Activated naive CD4-positive, alpha-beta T cell (primary cell): ENCODE measurements at regions not wholly inside any gene's neighbourhood (a gene's known extent, or its start where the extent isn't known, plus 50 kb on each side); places are given as distances from the start of the nearest gene placed in this dataset.

ENCODE experiments used
- DNase-seq, 4 experiments: peaks; one replicate each; lab custom pipeline; 2025; lab: John Stamatoyannopoulos, UW

GRCh38 chr9:135308821-135309762 lies 170.5 kb upstream of the PPP1R26 start:
- DNase-seq: no peak

- no peak for DNase-seq
These were observed 169.8 kb upstream of the PPP1R26 start for GRCh38 chr9:135309763-135310125.

- DNase-seq: no peak
These were observed 169.4 kb upstream of the PPP1R26 start for GRCh38 chr9:135310134-135310533.

GRCh38 chr9:135315572-135315971 lies 164.0 kb upstream of the PPP1R26 start:
- DNase-seq: no peak

DNA sequence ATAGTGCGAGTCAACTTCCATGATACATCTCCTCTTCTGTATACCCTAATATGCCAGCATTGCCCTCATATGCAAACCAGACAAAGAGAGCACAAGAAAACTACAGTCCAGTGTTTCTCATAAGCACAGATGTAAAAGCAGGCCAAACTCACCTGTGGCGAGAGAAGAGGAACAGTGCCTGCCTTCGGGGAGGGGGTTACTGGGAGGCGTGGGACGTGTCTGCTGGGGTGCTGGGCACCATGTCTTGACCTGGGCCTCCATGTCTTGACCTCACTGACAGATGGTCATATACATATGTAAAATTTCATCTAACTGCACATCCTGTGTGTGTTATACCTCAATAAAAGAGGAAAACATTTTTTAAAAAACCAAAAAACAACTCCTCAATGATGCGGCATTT lies 159.3 kb upstream of the PPP1R26 start:
- no peak for DNase-seq

DNA sequence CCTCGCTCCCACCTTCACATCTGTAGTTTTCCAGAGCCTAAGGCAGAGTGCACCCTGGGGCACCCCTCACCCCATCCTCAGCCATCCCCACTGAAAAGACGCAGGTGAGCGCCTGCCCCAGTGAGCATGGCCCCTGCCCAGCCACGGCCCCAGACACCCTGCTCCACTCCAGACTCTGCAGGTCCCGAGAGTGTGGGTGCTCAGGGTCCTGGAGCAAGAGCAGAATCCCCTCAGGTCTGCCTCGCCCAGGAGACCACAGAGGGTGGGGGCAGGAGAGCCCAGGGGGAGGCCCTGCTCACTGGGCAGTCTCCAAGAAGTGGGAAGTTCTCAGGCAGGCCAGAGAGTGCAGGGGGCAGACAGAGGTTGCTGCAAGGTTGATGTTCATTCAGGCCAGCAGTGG lies 158.6 kb upstream of the PPP1R26 start:
- DNase-seq: no peak

- DNase-seq: no peak
These were observed 158.0 kb upstream of the PPP1R26 start for GRCh38 chr9:135321580-135321979.

GRCh38 chr9:135324329-135324728 lies 155.3 kb upstream of the PPP1R26 start:
- DNase-seq: no peak

- DNase-seq: no peak
These were observed 153.4 kb upstream of the PPP1R26 start for GRCh38 chr9:135326141-135326540.

DNA sequence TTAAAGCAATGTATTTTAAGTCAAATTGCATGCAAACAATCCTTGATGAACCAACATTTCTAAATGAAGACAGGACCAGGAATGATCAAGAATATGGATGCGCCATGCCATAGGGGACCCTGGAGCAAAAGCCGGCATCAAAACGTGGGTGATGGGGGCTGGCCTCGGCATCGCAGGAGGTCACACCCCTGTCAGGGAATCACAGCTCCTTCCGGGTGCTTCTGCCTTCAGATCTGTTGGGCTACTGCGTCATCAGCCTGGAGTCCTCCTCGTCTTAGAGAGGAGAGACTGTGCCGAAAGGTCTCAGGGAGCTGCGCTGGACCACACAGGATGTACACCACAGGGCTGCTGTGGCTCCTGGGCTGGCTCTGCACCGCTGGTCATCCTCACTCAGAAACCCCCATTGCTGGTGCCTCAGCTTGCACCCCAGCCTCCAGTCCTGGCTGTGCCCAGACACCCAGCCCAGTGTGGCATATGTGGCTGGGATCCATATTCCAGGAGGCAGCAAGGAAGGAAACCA lies 152.9 kb upstream of the PPP1R26 start:
- DNase-seq: no peak

DNA sequence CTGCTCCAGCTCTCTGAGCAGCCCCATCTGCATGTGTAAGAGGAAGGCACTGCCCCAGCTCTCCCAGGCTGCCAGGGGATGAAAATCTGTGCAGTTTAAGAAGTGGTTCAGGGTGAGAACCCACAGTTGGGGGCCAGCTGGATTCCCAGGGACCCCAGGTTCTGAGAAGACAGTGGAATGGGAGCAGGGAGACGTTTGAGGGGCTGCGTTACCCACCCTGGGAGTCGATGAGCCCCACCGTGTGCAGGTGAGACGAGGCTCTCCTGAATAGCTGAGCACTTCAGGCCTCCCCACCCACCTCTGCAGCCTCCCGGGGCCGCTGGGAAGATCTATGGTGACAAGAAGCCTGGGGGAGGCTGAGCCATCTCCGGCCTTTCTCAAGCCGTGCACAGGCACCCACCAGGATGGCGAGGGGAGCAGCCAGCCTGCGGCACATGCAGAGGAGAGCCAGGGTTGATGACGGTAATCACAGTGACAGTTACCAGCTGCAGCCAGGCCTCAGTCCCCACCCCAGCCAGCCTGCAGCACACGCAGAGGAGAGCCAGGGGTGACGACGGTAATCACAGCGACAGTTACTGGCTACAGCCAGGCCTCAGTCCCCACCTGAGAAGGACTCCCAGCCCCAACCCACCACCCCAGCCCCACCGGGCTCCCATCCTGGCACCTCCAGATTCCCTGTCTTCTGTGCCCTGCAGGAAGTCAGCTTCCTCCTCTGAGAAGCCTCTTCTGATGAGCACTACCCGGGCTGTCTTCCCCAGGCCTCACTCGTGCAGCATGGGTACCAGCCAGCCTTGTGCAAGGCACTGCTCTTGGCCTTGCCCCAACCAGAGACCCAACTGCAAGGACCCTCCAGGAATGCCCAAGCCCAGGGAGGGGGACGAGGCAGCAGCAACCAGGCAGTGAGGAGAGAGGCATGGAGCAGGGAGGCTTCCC lies 150.8 kb upstream of the PPP1R26 start:
- DNase-seq: no peak

DNA sequence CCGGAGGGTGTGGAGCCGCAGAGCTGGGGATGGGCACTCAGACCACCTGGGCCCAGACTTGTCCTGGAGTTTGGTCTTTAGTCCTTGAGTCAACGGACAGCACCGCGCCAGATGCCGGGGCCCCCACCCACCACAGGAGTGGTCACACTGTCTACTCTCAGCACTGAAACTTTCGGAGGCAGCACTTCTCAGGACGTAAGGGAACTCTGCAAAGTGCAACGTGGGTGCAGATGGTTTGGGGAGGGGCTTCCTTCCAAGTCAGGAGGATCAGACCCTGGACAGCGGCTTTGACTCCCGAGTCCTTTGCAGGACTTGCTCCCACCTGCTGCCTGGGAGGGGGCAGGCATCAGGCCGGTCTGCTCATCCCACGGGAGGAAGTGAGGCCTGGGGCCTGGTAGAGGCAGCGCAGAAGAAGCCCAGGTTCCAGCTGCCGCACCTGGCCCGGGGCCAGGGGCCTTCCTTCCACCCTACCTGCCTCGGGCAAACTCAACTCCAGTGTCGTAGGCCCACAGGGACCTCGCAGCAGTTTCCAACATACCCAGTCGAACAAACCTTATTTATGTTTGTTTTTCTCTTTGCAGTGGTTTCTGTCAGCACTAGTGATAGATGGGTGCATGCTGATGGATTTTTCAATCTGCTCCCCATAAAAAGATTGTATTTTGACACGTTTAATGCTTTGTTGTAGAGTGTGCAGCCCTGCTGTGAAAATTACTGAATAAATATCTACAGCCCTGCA lies 149.8 kb upstream of the PPP1R26 start:
- DNase-seq: no peak

- DNase-seq: no peak
These were observed 149.3 kb upstream of the PPP1R26 start for GRCh38 chr9:135330307-135330631.

DNA sequence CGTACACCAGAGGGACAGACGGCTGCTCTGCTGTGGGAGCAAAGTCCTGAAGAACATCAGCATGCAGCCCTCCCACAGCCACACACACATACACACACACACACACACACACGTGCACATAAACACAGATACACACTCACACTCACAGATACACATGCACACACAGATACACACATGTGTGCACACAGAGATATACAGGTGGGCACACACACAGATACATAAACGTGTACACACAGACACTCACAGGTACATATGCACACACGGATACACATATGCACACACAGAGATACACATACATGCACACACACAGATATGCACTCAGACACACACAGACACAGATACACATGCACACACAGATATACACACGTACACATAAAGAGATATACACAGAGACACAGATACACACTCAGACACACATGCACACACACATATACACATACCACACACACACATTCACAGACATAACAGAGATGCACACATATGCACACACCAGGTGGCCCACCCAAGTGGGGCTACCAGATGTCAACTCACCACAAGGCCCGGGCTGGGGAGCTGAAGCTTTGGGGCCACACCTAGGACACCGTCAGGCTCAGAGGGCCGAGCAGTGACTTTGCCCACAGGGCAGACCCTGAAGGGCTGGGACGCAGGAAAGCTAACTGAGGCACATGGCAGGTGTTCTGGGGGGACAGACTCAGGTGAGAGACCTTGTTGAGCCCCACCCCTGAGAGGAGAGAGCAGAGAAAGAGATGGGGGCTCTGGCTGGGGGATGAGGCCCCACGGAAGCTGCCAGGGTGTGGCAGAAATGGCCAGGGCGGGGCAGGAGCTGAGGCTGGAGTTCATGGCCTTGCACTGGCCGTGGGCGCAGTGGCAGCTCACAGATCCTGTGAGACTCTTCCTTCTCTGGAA lies 148.6 kb upstream of the PPP1R26 start:
- no peak for DNase-seq

GRCh38 chr9:135332516-135332915 lies 147.1 kb upstream of the PPP1R26 start:
- DNase-seq: no peak

DNA sequence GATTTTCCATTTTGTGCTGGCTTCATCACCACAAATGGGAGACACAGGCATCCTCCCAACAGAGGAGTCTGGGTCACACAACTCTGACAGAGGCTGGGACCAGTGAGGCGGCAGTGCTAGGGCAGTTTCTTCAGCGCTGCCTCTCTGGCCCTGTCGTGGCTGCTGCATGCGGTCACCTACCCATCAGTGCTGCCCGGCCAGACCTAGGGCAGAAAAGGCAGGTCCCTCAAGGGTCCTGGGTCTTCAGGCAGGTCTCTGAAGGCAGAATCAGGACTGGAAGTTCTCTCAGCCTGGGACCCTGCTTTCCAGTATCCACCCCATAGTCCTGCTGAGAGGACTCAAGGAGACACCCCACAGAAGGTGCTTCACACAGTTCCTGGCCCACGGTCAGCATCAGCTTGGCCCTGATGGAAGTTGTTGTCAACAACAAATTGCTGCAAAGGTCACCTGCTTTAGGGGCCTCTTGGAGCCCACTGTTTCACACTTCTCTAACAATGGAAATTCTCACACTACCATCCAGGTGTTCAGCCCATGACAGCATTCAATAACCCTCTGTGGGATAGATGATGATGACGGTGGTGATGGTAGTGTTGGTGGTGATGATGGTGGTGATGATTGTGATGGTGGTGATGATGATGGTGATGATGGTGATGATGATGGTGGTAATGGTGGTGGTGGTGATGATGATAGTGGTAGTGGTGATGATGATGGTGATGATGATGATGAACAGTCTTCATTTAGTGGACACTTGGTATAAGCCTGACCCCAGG lies 146.4 kb upstream of the PPP1R26 start:
- no peak for DNase-seq

DNA sequence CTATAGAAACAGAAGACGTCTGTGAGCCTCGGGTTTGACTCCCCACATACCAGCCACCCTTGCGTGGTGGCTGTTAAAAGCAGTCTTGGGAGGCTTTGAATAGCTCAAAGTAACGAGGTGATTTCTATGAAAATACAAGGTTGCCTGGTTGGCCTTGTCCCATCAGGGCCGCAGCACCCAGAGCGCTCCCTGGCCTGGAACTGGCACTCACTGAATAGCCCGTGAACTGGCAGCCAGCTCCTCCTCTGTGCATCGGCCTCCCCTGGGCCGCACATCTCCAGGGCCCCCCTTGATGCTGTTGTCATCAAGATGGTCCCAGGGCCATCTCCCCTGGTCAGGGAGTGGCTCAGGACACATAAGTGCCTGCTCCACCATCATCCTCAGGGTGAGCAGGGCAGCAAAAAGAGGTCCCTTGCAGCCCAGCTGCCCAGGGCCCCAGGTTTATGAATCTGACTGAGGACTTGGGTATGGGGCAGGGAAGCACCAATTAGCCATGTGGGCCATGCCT lies 144.6 kb upstream of the PPP1R26 start:
- DNase-seq: no peak

DNA sequence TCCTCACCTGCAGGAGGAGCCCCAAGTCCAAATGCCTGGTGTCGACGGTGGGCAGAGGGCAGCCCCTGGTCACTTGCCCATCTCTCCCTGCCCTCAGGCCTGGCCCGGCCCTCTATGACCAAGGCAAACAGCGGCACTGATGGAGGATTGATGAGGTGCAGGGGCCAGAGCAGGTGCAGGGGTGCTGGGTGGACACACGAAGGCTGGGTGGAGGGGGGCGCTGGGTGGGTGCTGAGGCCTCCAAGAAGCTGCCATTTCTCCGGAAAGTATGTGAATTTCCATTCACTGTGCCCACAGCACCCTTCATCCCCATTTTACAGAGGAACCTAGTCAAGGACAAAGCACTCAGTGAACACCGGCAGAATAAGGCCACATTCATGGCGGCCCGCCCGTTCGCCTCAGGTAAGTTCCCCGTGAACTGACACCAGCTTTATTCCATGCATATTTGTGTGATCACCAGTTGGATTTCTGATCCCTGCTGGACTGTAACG lies 143.8 kb upstream of the PPP1R26 start:
- no peak for DNase-seq

GRCh38 chr9:135336722-135337527 lies 142.7 kb upstream of the PPP1R26 start:
- DNase-seq: no peak
